Right hindlimb (tissue), 1 donor: ENCODE measurements at regions not wholly inside any gene's neighbourhood (a gene's known extent, or its start where the extent isn't known, plus 50 kb on each side); places are given as distances from the start of the nearest gene placed in this dataset.

Source experiments
- DNase-seq: peaks from one replicate; pipeline ENCODE4 v3.0.0-alpha.2; 2018

- no peak for DNase-seq
Measured at GRCh38 chr3:69531576-69532546, 146.0 kb upstream of the FRMD4B start.

DNA sequence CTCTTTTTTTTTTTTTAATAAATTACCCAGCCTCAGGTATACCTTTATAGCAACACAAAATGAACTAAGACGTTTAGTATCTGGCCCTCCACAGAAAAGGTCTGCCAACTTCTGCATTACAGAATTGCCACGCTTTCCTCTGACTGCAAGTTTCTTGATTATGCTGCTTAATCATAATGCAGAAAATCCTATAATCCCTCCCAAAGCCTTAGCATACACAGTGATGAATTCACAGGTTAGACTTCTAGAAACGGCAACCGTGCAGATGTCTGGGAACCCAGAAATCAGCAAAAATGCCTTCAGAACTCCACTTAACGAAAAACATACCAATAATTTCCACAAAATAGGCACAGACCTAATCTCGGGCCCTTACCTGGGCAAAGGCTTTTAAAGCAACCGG lies 144.7 kb upstream of the FRMD4B start:
- no peak for DNase-seq

- no peak for DNase-seq
Measured at GRCh38 chr3:69527498-69527897, 141.6 kb upstream of the FRMD4B start.

DNA sequence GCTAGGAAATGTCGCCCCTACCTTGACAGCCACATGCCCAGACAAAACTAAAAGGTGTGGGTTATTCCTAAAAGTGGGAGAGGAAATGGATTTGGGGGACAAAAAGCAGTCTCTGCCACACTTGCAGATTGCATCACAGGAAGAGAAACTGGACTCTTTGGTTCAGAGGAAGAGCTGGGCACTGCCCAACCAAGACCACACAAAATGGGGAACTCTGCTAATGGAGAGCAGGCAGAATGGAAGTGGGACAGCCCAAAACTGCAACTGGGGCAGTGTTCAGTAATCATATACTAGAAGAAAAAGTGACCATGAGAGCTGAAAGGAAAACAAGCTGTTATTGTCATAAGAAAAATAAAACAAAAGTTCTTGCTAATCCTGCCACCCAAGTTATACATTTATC lies 138.9 kb upstream of the FRMD4B start:
- DNase-seq: no peak

DNA sequence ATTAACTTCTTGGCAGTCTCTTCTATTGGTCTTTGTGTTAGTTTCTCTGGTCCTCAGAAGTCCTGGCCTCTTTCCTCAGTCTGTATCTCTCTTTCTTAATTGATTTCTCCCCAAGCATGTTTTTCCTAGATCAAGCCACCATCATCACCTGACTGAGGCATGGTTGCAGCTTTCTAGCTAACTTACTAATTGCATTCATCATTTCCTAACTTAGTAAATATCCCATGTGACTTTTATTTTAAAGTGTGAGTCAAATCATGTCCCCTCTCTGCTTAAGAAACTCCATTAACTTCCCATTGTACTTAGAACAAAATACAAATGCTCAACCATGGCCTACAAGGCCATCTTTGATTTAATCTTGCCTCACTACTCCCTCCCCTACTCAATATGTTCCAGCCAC lies 135.4 kb upstream of the FRMD4B start:
- no peak for DNase-seq

DNA sequence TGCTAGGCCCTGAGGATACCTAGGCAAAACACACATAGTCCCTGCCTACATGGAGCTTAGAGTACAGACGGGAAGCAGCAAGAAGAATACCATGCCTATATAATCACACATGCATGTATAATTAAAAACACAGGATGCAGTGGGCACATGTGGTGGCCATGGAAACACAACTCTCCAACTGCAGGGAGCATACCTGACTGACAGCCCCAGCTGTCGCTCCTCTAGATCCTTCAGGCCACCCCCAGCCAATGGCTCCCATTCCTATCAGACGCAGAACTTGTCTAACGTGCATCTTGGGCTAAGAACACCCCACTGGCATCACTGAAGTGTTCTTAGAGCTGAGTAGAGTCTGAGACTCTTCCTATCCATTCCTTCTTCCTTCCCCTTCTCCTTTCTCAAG lies 125.5 kb upstream of the FRMD4B start:
- peak; percentile 40 for DNase-seq

DNA sequence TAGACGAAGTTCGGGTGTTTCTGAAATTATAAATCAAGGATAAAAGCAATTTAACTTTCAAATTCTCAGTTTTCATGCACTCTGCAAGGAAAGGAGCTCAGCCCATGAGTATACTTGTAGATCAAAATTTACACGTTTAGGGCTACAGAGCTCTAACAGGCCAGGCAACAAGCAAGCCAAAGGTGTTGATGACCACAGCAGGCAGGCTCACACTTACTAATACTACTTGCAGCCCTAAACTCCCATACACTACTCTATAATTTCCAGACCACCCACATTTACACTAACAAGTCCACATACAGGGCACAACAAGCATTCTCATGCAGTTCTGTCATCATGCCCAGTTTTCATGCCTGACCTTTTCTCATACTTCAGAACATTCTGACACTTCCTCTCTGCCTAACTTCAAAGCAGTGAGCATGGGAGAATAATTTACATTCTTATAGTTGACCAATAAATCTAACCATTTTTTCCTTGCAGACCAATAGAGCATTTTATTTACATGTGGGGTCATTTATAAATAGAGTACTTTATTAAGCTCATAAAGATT lies 124.7 kb upstream of the FRMD4B start:
- DNase-seq: no peak

GRCh38 chr3:69509288-69509687 lies 123.4 kb upstream of the FRMD4B start:
- no peak for DNase-seq

DNA sequence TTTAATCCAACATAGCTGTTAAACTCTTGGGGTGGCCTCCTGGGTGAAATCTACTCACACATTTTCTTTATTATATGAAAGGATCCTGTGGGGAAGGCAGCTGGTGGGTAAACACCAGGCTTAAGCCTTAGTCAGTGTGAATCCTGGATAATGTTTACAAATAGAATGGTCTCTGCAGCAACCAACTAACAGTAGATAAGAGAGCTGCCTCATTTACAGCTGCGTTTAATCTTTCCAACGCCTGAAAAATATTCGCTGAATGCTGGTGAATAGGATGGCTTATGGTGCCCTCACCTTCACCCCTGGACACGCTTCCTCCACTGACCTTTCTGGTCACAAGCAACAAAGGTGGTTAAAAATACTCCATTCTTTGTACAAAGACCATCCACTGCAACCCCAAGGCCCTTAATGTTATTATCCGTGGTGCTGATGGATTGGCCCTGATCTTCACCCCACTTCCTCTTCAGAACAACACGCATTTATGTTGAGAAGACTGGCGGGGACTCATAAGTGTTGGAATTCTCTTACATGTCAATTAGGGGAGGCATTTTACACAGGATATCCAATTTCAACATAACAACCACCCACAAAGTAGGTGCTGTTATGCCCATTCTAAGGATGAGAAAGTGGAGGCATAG lies 120.0 kb upstream of the FRMD4B start:
- no peak for DNase-seq

DNA sequence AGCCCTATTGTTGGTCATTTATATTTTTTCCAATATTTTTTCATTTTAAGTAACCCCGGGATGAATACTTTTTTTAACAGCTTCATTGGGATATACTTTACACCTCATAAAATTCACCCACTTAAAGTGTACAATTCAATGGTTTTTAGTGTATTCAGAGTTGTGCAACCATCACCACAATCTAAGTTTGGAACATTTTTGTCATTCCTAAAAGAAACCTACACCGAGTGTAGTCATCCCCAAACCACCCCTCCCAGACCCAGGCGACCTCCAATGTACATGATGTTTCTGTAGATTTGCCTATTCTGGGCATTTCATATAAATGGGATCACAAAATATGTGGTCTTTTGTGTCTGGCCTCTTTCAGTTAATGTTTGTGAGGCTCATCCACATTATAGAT lies 118.3 kb upstream of the FRMD4B start:
- no peak for DNase-seq

- no peak for DNase-seq
Measured at GRCh38 chr3:69500604-69501003, 114.7 kb upstream of the FRMD4B start.

DNA sequence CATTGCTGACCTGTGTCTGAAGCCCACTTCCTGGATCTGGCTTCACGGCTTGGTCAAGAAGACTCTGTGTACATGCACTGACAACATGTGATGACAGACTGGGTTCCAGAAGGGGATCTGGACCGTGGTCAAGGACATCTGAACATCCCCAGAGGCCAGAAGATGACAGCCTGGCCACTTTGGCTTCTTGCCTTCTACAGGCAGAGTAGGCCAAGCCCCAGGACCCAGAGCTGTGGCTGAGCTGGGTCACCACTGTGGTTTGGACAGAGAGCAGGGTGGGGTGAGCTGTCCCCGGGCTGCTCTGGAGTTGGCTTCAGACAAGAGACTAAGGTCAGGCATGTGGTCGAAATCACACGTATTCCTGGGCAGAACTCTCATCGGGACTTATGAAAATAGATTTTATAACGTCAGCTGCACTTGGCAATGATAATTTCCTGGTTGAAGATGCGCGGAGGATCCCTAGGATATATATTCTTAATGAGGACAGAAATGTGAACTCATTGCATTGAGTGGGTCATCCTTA lies 114.1 kb upstream of the FRMD4B start:
- DNase-seq: peak; percentile 62

- DNase-seq: no peak
Measured at GRCh38 chr3:69499422-69499821, 113.5 kb upstream of the FRMD4B start.

- DNase-seq: no peak
Measured at GRCh38 chr3:69496856-69497255, 111.0 kb upstream of the FRMD4B start.

GRCh38 chr3:69494185-69494584 lies 108.3 kb upstream of the FRMD4B start:
- DNase-seq: no peak

GRCh38 chr3:69493157-69493556 lies 107.3 kb upstream of the FRMD4B start:
- DNase-seq: no peak

DNA sequence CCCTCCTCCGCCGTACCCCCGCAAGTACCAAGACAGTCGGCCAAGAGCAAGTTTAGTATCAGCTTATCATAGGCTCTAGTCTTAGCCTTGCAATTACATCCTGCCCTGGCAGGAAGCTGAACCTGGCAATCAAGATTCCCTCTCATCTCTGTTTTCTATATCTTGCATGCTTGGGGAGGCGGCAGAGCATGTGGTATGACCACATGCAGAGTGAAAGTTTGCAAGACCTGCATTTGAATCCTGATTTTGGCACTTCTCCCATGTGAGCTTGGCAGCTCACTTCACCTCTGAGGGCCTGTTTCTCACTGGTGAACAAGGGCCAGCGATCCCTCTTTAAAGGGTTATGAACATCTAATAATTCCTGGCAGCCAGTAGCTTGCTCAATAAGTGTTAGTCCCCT lies 106.1 kb upstream of the FRMD4B start:
- no peak for DNase-seq

- no peak for DNase-seq
Measured at GRCh38 chr3:69490971-69491370, 105.1 kb upstream of the FRMD4B start.

GRCh38 chr3:69490235-69490634 lies 104.3 kb upstream of the FRMD4B start:
- no peak for DNase-seq

GRCh38 chr3:69488026-69488425 lies 102.1 kb upstream of the FRMD4B start:
- no peak for DNase-seq

DNA sequence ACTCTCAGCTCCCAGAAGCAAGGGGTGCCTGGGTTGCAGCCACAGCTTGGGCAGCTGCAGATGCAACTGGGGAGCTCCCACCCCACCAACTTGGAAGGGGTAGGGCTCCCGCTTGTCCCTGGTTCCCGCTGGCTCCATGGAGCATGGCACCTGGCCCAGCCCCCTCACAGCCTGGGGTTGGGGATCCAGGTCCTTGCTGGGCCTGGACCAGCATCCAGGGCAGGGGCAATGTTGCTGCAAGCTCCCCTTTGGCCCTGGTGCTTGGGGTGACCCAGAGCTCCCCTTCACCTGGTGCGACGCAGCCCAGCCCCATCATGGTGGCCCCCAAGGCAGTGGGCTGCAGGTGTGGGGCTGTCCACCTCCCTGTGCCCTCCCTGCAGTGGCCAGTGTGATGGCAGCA lies 99.6 kb upstream of the FRMD4B start:
- no peak for DNase-seq

DNA sequence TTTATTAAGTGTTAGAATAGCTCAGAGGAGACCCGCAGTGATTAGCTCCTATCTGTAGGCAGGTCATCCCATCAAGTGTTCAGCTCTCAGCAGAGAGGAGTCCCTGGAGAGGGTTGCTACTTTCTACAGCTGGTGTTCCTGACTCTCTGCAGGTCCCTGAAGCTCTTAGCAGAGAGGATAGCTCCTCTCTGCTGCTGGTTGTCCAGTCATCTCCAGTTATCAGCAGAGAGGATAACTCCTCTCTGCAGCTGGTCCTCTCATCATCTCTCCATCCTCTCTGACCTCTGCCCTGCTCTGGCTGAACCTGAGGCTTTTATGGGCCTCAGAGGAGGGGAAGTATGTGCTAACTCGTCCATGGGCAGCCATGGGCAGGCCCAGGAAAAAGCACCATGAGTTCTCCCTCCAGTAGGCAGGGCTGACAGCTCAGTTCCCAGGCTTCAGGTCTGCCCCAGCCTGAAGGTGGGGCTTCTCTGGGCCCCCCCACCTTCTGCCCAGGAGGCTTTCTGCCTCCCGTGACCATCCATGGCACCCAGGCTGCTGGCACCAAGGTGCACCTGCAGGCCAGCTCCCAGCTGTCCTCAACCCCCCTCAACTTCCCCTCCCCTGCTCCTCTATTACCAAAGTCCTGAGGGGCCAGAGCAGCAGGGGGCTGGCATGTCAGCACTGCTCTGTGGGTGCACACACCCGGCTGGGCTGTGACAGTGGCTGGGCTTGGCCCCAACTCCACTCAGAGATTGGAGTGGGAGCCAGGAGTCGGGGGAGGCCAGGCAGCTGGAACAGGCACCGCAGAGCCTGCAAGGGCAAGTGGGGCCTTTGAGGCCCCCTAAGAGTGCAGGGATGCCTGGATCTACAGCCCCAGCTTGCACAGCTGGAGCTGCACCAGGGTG lies 98.9 kb upstream of the FRMD4B start:
- no peak for DNase-seq

- DNase-seq: no peak
Measured at GRCh38 chr3:69483449-69483848, 97.6 kb upstream of the FRMD4B start.
